ENCODE measurements at regions not wholly inside any gene's neighbourhood (a gene's known extent, or its start where the extent isn't known, plus 50 kb on each side); places are given as distances from the start of the nearest gene placed in this dataset.

GRCh38 chr20:53662595-53662994, 69.0 kb upstream of the ZNF217 start:
- TF ChIP-seq CTCF (IDR thresholded peaks at IDR 0.05) (no peak), POLR2A (IDR thresholded peaks at IDR 0.05) (no peak), EP300 (IDR thresholded peaks at IDR 0.05) (no peak)
